Daoy (cell line): ENCODE measurements at regions not wholly inside any gene's neighbourhood (a gene's known extent, or its start where the extent isn't known, plus 50 kb on each side); places are given as distances from the start of the nearest gene placed in this dataset.
"Not testable (repeated sequence)": the region's sequence is repeated elsewhere in the genome, so short reads cannot be mapped to it uniquely, and the experiment has no call there.

Source experiments
- DNase-seq: peaks from one replicate; pipeline ENCODE4 v3.0.0-alpha.2; 2015; ENCODE audit warnings: low read depth

DNA sequence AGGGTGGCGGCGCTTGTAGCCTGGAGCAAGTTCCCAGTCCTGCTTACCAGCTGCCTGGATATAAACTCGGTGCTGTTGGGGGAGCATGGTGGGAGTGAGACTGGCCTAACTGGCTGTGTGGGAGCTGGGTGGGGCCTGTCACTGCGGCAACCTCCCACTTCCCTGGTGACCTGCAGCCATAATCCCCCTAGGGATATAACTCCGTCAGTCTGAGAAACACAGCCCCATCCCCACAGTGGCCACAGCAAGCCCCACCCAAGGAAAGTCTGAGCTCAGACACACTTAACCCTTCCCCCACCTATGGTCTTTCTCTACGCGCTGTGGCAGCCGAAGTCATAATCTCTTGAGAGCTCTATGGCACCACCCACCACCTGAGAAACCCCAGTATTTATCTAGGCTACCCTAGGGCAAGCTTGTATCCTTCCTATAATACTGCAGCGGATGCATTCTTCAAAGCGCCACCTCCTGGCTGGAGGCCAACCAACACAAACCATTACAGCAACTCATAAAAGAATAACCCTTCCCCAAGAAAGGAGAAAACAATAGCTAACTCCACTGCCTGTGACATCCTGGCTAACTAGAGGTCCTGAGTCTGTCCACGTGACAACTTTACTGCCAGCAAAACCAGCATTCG, 57.4 kb downstream of the ZNF648 start:
- peak; percentile 66 for DNase-seq

DNA sequence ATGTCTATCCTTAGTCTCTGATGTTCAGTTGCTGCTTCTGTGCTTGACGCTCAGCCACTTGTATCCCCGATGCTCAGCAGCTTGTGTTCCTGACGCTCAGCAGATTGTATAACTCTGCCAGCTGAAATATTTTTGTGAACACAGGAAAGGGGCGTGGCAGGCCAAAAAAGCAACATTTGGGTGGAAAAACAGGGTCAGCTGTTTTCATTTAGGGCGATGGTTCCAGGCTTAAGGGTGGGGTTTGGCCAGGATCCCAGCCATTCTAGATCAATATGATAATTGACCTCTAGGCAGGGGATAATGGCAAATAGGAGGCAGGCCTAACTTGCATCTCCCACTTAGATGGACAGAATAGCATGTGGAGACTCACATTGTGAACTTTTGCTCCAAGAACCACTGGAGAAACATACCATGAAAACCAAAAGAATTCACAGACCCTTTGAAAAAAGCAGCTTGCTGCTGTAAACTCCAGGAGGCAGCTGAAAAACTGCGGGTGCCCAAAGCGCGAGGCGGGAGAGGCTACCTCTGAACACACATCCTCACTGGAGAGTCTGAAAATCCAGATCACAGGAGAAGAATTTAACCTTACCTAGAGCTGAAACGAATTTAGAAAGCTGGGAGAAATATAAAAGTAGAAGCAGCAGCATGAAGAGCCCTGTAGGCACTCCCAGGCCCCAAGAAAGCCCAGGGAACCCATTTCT, 58.3 kb downstream of the ZNF648 start:
- DNase-seq = no peak

DNA sequence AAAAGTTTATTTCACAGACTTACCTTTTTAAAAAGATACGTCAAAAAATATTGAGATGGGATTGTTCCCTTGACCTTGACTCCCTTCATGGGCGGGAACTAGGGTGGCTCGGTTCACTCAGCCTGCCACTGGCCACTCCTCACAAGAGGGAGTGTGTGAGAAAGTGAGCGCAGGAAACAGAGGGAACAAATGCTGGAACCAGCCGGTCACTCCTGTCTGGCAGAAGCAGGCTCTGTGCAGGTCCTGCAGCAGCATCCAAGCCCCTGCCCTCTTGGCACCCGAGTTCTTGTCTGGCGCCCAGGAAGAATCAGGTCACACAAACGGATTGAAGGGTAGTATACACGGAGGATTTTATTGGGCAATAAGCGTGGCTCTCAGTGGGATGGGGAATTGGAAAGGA, 58.9 kb downstream of the ZNF648 start:
- no peak for DNase-seq

DNA sequence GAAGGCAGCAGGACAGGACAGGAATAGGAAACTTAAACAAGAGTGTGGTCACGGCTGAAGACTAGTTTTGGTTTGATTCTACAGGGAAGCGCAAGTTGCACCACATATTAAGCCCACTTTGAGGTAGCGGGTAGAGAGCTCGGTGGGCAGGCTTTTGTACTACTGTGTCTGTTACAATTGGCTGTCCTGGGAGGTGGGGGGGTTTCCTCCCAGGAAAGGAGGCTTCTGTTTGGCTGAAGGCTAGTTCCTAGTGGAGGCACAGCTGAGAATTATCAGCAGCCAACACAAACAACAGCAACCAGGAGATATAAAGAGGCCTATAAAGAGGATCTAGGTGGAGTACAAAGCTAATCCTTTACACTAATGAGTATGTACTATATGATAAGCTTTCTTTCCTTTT, 62.7 kb downstream of the ZNF648 start:
- no peak for DNase-seq

DNA sequence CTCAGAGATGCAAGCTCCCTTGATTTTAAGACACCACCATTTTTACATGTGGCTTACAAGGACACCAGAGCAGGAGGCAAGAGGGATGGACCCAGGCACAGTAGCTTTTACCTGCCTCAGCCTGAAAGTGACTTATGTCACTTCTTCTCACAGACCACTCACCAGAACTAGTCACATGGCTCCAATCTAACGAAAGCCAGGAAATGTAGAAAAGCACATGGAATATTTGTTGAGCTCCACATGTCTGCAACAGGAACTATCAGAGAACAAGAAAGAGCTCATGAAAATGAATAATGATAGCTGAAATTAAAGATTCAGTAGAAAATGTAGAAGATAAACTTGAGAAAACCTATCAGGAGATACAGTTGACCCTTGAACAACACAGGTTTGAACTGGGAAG, 69.4 kb downstream of the ZNF648 start:
- DNase-seq = no peak

DNA sequence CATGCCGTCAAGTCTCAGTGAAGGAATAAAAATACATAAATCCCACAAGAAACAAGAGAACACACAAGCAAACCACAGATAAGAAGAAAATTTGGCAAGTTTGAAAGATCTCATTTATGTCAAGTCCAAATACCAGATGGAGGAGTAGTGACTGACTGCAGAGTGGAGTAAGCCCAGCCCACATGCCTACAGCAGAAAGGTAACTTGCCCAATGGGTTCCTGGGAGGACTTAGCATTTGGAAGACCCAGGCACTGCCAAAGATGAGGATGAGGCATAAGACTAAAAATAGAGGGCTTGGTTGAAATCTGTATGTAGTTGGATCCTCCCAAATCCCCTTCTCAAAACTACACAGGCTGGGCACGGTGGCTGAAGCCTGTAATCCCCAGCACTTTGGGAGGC, 70.8 kb downstream of the ZNF648 start:
- DNase-seq = no peak

DNA sequence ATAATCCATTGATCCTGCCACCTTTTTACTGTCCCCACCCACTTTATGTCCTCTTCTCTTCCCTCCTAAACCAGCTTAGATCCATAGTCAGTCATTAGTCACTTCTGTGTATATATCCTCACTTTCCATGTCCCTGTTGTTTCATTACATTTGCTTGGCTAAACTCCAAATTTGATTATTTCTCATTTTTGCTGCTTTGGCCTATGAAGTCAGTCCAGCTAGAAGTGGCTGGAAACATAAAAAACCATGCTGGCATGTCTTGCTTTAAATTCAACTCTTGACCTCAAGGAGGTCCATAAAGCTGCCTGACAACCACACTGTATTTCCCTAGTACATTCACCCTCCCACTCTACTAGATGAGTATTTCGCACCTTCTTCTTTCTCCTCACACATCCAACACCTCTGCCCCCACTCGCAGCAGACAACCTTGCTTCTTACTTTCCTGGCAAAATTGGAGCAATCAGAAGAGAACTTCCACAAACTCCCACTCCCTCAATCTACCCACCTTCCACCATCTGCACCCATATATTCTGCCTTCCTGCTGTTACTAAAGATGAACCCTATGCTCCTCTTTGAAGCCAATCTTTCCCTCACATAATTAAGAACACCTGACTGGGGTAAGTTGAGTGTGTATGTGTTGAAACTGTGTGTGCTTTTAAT, 72.1 kb downstream of the ZNF648 start:
- DNase-seq = no peak

DNA sequence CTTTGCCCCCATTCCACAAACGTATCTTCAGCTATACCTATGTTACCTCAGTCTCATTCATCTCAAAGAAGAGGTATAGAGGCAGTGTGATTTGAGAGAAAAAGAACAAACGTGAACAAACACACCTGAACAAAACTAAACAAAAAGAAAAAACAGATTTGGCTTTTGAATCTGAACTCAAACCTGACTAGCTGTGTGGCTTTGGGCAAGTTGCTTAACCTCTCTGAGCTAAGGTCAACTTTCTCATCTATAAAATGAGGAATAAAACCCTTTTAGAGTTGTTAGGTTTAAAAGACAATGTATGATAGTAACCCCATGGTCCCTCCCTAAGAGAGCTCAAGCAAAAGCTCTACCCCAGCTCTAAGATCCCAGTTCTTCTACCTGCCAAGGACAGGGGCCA, 73.5 kb downstream of the ZNF648 start:
- DNase-seq = no peak

DNA sequence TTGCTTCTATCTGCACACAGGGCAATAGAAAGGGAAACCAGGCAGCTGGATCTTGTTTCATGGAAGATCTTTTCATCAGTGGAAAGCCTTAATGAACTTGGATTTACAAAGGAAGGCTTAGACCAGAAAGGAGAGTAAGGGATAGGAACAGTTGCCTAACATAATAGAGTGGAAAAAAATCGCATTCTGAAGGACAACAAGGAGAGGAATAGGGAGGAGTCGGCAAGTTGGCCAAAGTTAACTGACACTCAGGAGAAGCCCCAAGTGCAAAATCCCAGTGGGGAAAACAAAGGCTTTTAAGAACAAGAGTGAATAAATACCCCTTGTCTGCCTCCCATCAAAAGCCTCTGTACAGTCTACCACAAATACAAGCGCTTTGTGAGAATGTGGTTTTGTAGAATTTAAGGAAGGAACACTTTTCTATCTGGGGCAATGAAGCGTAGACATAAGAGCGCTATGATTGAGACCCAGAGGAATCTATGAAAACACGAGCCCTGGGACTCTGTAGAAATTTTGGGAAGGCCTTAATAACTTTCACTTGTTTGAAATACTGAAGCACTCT, 74.1 kb downstream of the ZNF648 start:
- DNase-seq = no peak

DNA sequence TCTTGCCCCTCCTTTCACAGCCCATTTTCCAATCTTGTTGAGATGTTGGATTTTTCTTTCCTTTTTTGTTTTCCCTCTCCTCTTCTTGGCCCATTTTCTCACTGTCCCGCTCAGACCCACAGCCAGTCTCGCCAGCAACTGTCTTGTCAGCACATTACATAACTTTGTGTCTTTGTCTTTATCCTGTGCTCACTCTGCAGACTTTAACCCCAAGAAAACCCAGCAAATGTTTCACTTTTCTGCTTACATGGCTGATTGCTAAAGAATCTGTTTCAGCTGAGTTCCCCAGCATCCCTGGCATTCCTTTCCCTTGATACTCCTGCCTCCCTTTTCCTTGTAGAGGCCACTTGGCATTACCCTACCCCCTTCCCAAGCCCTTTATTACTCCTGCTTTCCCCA, 74.6 kb downstream of the ZNF648 start:
- DNase-seq = no peak

DNA sequence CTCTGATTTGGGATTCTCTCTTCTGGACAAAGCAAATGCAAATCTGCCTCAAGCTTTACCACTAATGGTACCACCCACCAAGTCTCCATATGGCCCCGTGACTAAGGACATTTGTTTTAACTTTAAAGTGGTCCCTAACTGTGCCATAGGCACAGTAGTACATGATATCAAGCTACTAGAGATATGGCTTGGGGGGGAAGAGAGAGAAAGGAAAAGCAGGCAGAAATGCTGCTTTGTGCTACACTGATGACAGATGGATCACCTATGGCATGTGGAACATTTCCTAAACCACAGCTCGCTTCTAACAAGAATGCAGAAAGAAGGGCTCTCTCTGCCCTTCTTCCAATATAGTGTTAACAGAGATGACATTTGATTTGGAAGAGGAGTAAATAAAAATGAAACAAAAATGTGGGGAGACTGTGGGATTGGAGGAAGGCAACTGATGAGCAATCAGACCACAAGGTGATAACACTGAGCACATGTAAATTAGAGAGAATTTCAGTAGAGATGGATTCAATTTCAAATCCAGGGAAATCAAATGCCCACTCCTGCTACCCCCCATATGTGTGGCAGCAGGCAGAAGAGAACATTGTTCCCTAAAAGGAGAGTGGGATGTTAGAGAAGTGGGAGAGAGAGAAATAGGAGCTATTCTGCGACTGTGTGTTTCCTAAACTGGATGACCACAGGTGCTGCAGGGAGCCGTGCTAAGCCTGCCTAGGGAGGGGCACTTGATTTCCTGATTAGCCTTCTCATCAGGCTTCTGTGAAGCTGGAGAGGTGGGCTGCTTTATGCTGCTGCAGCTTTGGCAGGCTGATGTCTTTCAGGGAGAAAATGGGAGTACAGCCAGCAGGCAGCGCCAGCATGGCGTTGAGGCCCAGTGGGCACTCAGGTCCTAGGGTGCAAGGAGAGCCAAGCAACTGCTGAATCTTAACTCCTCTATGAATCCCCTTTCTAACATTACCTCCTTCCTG, 75.3 kb downstream of the ZNF648 start:
- DNase-seq = no peak

DNA sequence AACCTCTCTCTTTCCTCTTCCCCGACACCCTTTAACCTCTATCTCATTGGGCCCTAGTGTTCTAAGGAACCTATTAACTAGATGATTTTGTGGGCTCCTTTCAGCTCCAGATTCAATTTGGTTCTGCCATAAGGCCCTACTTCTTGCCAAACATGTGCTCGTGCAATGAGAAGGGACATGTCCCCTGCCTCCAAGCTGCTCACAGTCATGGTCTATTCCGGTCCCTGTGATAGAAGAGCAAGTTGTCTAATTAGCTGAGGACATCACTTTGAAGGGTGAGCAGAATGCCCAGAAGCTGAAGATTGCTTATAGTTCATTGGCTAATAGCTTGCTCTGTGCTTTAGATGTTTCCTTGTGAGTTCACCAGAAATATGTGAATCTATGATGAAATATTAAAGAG, 76.2 kb downstream of the ZNF648 start:
- DNase-seq = no peak

DNA sequence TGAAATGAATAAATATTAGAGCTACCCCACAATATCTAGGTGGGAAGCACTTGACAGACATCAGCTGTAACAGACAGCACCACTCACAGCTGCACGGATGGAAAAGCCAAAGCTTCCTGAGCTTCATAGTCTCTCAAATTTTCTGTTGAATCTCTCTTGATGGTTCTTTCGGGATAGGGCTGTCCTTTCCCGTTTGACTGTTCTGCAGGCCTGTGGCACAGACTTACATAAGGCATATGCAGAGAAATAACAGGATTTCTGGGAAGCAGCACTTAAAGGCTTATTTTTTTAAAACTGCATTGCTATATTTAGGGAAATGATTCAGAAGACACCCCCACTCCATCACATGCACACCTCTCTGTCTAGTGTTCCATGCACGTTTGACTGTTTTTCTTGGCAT, 77.5 kb downstream of the ZNF648 start:
- no peak for DNase-seq

DNA sequence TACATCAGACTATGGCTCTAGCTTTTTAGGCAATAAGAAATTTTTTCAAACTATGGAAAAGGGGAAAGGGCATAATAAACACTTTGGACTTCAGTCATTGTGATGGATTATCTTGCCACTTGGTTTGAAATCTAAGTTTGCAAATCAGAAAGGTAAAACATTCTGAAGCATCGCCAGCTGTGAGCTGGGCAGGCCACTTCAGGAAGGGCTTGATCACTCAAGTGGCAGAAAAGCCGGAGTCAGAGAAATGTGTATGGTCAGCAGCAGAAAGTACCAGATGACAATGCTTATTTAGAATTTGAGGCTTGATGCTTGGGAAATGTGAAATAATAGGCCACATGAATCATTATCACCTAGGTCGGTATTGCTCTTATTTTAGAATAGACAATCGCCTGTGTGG, 79.7 kb downstream of the ZNF648 start:
- no peak for DNase-seq

DNA sequence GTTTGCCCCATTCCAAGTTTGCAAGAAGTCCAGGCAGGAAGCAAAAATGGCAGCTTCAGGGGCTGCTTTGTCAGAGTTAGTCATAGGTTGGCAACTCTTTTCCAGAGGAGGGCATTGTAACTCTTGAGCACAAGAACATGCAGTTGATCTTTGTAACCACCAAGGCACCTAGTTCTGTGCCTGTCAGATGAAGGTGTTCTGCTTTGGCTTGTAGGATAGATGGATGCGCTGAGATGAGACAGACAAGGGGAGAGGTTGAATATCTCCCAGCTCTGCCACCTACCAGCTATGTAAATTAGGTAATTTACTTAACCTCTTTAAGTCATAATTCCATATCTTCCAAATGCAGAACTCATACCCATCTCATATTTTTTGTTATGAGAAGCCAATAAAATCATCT, 89.3 kb downstream of the ZNF648 start:
- no peak for DNase-seq

DNA sequence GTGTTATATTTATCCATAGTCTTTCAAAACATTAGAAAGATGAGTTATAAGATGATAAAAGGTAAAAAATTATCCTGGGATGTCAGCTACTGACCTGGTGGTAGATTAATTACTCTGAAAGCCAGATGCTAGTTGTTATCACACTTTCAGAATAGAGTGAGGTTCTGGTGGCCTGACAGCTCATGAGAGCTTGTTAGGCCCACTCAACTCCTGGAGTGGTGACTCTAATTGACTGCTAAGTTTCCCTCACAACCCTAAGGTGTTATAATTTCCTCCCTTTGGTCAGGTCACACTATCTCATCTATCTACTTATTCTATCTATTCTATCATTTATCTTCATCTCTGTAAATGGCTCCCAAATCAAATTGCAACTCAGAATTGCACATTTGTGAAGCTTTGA, 90.1 kb downstream of the ZNF648 start:
- DNase-seq = no peak

DNA sequence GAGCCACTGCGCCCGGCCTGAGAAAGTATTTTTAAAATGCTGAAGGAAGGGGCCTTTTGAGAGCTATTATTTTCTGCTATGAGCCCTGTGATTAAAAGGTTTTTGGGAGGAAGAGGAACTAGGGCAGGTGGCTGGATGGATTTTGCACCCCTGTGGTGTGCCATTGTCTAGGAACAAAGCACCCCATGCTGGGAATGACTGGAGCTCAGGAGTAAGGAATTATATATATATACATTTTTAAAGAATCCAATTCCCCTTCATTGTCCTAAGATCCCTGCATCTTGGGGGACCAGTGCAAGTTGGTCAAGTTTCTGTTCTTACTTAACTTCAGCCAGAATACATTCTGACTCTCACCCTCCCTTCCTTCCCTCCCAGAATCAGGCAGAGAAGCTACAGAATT, 91.6 kb downstream of the ZNF648 start:
- DNase-seq = no peak

DNA sequence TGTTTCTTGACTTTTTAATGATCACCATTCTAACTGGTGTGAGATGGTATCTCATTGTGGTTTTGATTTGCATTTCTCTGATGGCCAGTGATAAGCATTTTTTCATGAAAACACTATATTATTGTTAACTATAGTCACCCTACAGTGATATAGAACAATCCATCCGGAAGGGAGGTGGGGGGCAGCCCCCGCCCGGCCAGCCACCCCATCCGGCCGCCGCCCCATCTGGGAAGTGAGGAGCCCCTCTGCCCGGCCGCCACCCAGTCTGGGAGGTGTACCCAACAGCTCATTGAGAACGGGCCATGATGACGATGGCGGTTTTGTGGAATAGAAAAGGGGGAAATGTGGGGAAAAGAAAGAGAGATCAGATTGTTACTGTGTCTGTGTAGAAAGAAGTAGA, 106.8 kb downstream of the ZNF648 start:
- DNase-seq = not testable (repeated sequence)

DNA sequence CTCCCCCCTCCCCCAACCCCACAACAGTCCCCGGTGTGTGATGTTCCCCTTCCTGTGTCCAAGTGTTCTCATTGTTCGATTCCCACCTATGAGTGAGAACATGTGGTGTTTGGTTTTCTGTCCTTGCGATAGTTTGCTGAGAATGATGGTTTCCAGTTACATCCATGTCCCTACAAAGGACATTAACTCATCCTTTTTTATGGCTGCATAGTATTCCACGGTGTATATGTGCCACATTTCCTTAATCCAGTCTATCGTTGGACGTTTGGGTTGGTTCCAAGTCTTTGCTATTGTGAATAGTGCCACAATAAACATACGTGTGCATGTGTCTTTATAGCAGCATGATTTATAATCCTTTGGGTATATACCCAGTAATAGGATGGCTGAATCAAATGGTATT, 107.3 kb downstream of the ZNF648 start:
- DNase-seq = not testable (repeated sequence)

DNA sequence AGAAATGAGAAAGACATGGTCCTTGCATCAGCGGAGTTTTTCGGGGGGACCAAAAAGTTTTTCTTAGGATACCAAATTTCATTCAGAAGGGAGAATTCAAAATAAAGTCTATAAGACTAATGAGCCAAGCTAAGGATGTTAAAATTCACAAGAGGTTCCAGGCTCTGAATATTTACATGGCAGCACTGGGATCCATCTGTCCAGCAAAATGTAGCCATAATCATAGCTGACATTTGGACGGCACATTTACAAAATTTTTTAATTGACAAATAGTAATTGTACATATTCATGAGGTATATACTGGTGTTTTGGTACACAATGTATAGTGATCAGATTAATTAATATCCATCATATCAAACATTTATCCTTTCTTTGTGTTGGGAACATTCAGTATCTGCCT, 107.9 kb downstream of the ZNF648 start:
- no peak for DNase-seq

DNA sequence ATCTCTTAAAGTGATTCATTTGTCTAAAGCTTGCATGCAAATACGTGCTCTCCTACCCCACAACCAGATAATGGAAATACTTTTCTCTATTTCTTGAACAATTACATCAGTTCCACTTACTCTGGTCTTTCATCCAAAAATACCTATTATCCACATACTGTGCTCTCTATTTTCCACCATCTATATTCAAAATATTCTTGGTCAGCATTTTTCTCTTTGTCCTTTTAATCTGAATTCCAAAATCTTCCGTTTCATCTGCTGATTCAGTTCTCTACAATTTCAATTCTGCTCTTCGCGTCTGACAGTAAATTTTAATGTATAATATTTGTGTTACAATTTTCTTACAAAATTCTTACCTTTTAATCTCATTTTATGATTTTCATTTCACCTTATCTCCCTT, 110.3 kb downstream of the ZNF648 start:
- no peak for DNase-seq

DNA sequence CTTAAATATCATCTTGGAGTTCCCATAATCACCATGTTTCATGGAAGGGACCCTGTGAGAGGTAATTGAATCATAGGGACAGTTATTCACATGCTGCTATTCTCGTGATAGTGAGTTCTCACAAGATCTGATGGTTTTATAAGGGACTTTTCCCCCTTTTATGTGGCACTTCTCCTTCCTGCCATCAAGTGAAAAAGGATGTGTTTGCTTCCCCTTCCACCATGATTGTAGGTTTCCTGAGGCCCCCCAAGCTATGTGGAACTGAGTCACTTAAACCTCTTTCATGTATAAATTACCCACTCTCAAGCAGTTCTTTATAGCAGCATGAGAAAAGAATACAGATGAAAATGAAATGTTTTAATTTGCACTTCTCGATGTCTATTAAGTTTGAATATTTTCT, 112.0 kb downstream of the ZNF648 start:
- no peak for DNase-seq
